ENCODE measurements at regions not wholly inside any gene's neighbourhood (a gene's known extent, or its start where the extent isn't known, plus 50 kb on each side); places are given as distances from the start of the nearest gene placed in this dataset.

DNA sequence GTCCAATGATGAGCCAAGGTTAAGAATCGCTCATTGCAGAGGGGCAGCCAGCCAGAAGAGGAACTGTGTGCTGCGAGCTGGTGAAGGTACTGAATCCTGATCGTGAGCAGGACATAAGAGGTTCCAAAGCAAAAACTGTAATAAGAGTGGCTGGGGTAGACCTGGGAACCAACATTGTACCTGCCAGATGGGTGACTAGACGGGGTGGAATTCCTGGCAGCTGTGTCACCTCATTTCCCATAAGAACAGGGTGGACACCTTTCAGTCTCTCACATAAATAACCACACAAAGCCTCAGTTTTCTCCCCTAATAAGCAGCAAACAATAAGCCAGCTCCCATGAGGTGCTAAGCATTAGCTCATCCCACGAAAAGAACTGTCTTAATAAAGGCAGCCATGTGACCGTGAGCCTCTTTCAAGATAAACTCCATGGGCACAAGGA lies 290.3 kb downstream of the SOX9 start:
- TF ChIP-seq POLR2AphosphoS5 (IDR thresholded peaks at IDR 0.05; ENCODE audit: low read depth, low read length) (no peak), REST (IDR thresholded peaks at IDR 0.05; ENCODE audit: insufficient read depth in 1 of 2, low read depth in 2 of 2, low read length in 2 of 2) (no peak)

Data from PFSK-1 (cell line).